ENCODE measurements at regions not wholly inside any gene's neighbourhood (a gene's known extent, or its start where the extent isn't known, plus 50 kb on each side); places are given as distances from the start of the nearest gene placed in this dataset.

DNA sequence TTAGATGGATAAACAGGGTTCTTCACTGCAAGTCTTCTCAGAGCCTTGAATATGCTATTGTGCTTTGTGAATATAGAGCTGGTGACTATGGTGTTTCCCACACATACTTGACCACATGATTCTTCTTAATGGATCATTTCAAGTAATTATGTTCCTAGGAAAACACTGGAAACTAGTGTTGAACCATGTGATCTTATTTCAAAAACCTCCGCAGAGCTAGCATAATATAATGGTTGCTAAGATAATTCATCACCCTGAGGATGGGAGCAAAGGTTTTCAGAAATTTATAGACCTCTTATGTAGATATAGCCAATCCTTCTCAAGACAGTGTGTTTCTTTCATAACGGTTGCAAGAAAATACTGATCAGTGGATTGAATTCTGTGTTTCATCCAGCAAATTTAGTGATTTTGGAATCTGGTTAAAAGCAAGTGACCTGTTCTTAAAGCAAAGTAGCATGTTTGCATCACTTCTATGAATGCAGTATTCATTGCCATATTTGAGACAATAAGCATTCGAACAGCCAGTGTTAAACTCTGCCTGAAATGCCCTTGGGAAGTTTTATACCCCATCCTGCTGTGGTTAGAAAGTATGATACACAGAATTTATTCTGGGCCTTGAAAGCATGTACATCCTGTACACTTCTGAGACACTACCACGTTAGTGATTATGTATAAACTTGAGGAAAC, 341.0 kb upstream of the E2F7 start:
- DNase-seq (ENCODE audit: low spot score): no peak

DNA sequence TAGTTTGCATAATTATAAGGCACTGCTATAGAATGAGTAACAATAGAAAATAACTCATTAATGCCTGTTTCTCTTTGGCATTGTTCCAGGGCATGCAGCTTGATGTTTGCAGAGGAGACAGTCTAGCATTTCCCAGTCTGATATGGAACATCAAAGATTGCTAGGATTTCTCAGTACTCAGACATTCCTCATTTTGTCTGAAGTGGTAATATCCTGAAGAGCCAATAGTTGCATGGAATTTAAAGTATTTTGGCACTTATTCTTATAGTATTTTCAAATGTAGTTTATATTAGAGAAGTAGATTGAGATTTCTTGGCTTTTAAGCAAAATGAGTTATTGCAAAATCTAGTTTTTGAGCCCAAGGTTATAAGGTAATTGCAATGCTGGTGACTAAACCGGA, 337.3 kb upstream of the E2F7 start:
- DNase-seq (ENCODE audit: low spot score): no peak

DNA sequence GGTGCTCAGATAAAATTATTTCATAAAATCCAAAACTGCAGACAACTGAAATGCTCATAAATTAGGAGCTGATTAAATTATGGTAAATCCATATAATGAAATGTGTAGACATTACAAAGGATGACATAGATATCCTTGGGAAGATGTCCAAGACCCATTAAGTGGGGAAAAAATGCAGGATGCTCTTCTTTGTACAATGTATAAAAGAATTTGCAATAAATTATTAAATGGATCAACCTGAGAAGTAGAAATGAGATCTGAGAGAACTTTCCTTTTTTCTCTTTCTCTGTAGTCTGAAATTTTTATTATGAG, 336.4 kb upstream of the E2F7 start:
- no peak for DNase-seq (ENCODE audit: low spot score)

DNA sequence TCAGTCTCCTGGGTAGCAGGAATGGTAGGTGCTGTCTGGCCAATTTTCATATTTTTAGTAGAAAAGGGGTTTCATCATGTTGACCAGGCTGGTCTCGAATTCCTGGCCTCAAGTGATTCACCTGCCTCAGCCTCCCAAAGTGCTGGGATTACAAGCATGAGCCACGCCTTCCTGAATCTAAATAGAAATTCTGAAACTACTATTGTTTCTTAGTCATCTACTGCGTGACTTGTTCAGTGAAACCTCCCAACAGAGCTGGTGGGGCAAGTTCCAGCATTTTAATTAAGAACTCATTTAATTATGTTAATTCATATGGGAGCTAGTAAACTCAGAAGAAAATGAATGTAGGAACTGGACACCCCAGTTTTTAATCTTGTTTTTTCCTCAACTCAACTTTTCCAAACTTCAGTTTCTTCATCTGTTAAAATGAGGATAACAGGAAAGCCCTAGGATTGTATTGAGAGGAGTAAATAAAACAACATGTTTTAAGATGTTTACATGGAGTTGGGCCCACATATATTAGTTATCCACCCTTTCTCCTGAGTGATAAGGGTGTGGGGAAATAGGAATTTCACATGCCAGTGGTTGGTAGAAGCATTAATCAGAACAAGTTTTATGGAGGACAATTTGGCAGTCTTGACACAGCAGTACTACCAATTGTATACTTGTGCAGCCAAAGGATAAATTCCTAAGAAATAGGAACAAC, 335.8 kb upstream of the E2F7 start:
- DNase-seq (ENCODE audit: low spot score): no peak

DNA sequence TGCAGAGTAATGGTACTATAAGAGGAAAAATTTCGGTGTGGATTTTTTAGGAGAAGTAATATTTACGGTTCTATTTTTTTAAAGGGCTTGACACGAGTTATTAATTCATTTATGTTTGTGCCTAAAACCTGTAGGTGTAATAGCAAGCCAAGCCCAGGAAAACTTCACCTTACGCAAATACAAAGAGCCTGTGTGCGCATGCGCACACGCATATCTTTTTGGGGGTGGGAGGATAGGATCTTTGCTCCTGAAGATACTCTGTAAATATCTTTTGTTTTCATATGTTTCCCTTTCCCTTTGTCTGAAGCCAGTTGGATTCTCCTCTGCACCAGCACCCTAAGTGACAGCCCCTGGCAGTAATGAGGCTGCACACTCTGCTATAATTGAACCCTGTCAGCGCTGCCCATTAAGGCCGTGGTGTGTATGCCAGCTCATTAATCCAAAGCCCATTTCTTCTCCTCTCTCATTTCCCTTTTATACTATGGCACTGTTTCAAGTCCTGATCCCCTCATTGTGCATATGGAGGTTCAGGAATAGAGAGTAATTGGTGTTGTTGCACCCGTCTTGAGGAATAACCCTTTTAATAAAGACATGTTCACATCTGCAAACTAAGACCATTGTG, 327.2 kb upstream of the E2F7 start:
- DNase-seq (ENCODE audit: low spot score): peak; percentile 13

DNA sequence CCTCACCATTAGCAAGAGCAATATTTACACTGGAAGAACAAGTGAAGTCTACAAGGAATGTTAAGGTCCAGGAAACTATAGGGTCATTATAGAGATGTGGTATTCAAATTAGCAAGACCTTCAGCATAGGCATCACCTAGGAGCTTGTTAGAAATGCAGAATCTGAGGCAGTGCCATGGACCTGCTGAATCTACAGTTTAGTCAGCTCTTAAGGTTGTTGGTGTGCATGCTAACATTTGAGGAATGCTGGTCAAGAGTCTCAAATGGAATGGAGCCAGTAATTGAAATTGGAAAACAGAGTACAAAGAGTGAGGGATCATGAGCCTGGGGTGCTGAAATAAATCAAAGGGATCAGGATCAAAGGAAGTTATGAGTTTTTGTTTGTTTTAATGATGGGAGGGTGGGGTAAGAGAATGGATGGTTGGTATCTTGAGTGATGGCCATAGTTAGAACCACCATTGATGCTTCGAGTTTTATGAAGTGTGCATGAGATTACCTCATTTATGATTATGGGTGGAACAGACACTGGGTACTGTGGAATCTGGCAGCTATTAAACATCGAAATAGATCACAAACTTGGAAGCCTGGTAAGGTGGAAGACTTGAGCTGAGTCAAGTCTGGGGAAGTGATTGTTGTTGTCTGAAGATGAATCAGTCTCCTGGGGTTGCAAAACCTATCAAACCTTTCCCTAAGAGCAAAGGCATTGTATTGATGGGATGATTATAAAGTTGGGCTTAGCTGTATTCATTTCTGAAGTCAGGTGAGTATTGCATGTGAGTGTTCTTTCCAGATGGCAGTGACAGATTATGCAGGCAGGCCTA, 323.3 kb upstream of the E2F7 start:
- no peak for DNase-seq (ENCODE audit: low spot score)

DNA sequence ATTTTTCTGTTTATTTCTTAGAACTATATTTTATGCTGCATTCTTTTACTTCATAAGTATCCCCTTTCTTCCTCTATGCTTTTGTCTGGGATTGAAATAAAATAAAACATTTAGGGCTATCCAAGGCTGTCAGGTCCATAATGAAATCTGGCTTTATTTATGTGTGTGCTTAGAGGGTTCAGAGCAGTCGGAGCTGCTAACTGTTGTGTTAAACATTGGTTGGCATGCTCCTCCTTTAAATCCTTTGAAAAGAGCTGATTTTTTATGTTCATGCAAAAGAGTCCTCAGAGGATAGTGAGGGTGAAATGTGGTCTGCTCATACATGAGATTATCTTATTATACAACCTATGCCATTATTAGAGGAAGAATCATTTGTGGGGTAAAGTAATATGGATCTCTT, 322.3 kb upstream of the E2F7 start:
- DNase-seq (ENCODE audit: low spot score): no peak

DNA sequence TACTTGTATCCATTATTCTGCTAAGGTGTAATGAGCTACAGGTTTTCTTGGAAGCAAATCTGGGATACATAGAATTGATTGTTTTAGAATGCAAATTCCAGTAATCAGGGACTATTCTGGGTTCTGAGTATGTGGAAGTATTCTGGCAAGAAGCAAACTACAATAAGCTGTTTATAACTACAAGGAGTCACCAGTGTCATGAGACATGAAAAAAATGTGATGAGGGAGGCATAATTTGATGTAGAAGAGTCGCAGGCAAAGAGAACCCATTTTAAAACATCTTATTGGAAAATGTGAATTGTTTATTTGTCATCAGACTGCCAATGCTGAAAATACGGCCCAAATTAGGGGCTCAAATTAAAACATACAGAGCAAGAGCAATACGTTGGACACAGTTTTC, 321.8 kb upstream of the E2F7 start:
- DNase-seq (ENCODE audit: low spot score): no peak

DNA sequence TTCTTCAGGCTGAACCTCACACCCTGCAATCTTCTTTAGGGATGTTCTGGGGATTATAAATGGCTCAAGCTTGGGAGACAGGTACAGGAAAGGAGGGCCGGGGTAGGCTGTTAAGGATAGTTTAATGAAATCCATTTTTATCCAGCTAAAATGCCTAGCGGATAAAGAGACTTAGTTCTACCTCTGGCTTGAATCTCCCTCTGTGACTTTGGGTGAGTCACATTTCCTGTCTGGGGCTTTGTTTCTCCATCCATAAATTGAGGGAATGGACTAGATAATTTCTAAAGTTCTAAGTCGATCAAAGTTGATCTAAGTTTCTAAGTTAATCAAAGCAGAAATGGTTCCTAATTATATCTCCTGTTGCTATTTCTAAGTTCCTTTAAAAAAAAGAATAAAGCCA, 319.6 kb upstream of the E2F7 start:
- no peak for DNase-seq (ENCODE audit: low spot score)

DNA sequence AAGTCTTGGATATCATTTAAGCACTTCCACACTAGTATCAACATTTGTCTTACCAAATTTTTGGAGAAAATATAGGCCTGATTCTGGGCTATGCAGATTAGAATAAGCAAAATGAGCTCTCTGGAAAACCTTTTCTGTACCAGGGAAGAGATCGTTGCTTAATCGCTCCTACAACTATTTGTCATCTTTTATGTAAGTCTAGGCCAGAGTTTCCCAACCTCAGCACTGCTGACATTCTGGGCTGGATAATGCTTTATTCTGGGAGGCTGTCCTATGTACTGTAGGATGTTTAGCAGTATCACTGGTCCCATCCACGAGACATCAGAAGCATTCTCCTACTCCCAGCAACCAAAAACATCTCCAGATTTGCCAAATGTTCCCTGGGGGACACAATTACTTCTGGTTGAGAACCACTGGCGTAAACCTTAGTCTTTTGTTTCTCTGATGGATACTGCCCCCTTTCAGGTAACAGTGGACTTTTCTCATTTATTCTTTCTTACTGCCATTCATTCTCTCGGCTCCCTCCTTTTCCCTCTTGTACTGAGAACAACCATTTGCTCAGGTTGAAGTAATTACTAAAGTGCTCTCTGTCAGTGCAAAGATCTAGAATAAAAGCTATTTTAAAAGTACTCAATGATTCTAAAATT, 316.9 kb upstream of the E2F7 start:
- no peak for DNase-seq (ENCODE audit: low spot score)

DNA sequence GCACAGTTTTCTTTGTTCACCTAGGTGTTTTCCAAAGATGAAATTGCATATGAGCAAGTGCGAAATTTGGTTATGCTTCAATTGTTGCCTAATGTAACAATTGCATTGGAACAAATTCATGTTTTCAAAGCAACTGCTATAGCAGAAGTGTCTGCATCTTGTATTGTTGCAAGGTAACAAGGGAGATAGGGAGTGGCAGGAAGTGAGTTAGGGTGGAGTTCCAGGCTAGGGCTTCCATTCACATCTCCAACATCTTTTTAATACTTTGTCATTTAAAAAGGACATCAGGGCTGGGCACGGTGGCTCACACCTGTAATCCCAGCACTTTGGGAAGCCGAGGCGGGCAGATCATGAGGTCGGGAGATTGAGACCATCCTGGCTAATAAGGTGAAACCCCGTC, 312.3 kb upstream of the E2F7 start:
- DNase-seq (ENCODE audit: low spot score): no peak

DNA sequence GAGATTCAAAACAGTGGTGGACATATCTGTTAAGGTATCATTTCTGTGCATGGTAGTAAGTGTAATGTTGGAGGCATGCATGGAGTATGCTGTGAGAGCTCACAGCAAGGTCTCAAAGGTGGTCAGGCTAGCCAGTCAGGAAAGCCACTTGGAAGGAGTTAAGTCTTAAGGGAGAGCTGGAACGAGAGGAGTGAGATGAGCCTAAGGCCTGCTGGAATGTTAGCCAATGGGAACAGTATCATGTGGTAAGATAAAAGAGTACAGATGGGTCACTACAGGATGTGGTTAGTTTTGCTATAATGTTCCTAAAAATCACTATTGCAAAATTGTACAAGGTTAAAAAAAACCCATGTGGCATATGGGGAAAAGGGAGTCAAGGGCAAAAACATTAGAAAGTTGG, 311.7 kb upstream of the E2F7 start:
- DNase-seq (ENCODE audit: low spot score): no peak

DNA sequence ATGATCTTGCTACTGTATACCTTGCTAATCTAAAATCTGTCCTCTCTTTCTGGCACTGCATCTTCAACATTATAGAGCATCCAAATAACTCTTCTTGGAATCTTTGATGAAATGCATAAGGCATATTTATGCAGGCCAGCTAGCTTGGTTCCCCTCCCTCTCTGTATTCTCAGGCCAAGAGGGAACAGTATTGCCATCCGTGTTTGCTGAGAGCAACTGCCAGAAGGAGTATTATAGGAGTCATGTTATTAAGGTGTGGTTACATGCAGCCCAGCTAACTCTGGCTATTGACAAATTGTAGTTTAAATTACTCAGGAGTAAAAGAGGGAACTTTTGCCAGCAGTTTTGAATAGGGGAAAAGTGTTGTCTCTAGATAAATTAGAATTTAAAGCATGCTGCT, 309.3 kb upstream of the E2F7 start:
- no peak for DNase-seq (ENCODE audit: low spot score)

DNA sequence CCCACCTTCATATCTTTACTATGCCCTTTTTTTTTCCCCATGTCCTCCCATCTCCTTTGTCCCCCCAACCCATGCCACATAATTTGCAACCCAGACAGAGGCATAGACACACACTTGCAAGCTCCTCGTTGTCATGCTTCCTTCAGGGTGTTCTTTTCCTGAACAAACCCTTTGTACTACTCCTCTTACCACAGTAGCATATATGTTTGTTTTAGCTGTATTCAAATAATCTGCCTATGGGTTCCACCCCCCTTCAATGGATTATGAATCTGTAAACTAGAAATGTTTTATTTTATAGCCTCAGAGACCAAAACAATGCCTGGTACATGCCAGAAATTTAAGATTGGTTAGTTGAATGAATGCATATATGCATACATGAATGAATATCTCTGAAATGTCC, 307.1 kb upstream of the E2F7 start:
- no peak for DNase-seq (ENCODE audit: low spot score)

DNA sequence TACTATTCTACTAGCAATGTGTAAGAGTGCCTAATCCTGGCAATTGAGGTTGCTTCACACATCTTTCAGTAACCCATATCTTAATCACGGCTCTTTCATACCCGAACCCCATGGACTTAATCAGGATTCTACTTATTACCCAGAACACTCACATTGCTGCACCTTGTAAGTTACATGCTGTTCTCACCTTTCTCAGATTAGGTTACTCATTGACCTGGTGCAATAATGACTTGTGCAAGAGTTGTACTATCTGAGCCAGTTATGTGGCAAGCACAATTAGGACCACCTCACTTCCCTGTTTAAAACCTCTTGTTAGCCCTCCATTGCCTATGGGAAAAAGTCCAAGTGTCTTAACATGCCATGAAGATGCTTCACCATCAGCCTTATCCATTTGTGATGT, 306.7 kb upstream of the E2F7 start:
- DNase-seq (ENCODE audit: low spot score): no peak

DNA sequence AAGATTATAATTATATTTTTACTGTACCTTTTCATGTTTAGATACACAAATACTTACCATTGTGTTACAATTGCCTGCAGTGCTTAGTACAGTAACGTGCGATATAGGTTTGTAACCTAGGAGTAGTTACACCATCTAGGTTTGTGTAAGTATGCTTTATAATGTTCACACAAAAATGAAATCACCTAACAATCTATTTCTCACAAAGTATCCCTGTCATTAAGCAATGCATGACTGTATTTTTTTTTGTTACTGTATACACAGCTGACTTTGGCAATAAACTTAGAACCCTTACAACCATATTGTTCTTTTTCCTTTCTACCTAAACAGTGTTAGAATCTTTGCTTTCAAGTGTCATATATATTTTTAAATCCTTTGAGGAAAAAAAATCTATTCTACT, 303.0 kb upstream of the E2F7 start:
- no peak for DNase-seq (ENCODE audit: low spot score)

DNA sequence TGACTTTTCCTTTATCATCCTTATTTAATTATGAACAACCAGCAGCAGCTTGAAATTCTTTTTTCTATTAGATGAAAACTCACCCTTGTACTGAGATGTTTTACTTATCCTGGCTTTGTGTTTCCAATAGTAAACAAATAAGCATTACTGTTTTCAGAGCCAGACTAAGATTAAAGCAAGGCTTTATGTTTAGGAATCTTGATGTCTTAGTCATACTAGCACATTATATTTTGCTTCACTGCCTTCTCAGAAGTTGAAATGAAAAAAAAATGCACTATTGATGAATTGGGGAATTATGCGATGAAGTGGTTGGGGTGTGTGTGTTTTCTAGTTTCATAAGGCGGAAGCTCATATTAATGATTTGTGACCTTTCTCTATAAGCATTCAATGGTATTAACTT, 301.2 kb upstream of the E2F7 start:
- DNase-seq (ENCODE audit: low spot score): no peak

DNA sequence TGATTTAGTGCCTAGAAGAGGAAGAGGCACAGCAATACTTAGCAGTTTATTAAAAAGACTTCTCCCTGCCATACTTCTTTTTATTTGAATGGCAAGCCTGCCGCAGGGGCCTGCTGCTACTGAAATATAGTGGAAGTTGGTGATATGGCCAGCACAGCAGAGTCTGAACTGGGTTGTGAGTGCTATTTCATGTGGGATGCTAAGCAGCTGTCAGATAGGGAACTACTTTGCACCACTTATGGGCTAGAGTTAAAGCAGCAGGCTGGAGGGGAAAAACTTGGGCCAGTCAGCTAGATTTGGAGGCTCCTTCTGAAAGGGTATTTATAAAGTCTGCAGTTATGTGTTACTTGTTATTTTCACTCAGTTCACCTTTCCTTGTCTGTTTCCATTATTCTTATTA, 299.0 kb upstream of the E2F7 start:
- no peak for DNase-seq (ENCODE audit: low spot score)

DNA sequence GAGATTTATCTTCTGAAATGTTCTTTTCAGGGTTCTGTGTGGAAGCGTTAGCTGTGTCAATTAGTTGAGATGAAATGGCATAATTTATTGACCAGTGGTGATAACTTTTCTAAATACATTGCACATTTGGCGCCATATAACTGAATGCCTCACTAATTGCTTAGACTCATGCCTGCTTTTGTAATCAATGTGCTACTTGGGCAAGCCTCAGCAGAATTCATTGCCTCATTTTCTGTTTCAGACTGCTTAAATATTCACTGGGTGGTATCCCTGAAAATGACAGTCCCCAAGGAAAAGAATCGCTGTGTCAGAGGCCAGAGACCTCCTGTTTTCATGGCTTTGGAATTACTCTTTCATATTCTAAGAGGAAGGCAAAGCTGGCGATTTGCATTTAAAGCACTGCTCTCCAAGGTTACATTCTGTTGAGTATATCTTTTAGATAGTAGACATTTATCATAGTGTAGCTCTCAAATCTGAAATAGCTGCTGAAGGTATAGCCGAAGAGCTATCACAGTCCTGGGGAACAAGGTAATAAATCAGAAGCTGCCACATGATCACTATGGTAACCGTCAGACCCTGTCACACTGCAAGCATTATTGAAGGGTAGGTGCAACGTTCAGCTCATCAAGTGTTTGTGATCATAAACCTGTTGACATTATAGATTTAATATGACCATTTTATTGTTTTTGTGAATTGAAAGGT, 297.3 kb upstream of the E2F7 start:
- DNase-seq (ENCODE audit: low spot score): no peak

DNA sequence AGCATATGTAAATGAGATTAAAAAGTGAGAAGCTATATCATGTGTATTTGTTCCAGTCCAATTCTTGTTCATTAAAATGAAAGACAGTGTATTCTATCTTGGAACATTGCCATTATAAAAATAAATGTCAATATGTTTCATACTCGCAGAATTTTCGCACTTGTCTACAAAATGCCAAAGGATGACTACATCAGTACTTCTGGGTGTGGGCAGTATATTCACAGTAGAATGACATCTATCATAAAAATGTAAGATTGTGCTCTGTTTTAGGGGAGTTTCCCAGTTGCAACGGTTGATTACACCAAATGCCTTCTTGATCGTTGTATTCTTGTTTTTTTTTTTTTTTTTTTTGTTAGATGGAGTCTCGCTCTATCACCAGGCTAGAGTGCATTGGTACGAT, 292.3 kb upstream of the E2F7 start:
- DNase-seq (ENCODE audit: low spot score): no peak

DNA sequence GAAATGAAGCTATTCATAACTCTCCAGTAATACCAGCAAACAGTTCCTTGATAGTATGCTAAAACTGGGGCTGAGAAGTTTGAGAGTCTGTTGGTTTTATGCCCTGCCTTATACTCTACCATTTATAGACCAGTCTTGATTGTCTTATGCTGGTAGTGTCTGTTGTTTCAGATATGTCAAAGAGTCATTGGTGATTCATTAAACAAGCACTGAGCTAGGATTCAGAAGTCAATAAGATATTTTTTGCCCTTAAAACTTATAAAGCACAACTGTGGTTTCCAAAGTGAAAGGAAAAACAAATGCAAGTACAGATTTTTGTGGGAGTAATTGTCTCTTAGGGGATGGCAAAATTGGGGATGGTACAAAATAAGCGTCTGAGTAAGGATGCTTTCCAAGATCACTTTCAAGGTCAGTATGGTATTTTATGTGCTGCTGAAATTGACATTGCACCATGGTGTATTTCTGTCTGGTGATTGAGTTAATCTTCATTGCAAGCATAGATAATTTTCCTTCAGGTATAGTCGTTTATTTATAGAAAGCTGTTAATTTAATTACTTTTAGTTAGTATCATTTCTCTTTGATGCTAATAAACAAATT, 289.5 kb upstream of the E2F7 start:
- DNase-seq (ENCODE audit: low spot score): no peak

All from putamen (tissue), 1 donor.